ENCODE measurements at regions not wholly inside any gene's neighbourhood (a gene's known extent, or its start where the extent isn't known, plus 50 kb on each side); places are given as distances from the start of the nearest gene placed in this dataset.

DNA sequence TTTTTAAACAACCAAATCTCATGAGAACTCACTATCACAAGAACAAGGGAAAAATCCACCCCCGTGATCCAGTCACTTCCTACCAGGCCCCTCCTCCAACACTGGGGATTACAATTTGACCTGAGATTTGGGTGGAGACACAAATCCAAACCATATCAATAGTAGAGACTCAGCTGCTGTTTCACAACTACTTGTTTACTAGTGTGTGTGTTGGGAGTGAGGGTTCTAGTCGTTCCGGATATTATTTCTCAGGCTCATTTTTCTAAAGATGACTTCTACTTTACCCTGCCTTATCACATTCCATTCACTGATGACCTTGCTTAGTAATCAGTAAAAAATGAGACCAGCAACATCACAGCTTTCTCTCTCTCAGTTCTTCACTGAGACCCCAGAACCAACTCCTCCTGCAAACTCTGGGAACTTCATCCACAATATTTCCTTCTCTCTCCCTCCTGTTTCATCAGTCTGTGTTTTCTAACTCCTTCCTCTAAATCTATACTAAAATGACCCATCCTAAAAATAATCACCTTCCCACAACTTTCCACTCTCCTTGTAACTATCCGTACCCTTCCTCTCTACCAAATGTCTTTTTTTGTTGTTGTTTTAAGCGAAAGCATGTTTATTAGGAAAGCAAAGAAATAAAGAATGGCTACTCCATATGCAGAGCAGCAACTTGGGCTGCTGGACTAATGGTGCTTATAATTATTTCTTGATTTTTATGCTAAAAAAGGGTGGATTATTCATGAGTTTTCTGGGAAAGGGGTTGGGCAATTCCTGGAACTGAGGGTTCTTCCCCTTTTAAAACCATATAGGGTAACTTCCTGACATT is 121.5 kb upstream of the SPRY4 start:
- Mint-ChIP-seq H3K36me3 (ENCODE audit: unreplicated experiment) (no peaks in the 10 kb centered on the region), H3K27me3 (ENCODE audit: unreplicated experiment) (no peaks in the 10 kb centered on the region), H3K4me3 (ENCODE audit: unreplicated experiment) (no peak overlapping the region), H3K4me1 (ENCODE audit: low read depth, unreplicated experiment) (no peaks in the 10 kb centered on the region), H3K27ac (ENCODE audit: unreplicated experiment) (no peak overlapping the region), H3K9me3 (ENCODE audit: unreplicated experiment) (peaks cover 4% of the 10 kb centered on the region)
- DNase-seq: no peak
- TF ChIP-seq CTCF (IDR thresholded peaks at IDR 0.05; ENCODE audit: partially characterized antibody, unreplicated experiment): no peak

DNA sequence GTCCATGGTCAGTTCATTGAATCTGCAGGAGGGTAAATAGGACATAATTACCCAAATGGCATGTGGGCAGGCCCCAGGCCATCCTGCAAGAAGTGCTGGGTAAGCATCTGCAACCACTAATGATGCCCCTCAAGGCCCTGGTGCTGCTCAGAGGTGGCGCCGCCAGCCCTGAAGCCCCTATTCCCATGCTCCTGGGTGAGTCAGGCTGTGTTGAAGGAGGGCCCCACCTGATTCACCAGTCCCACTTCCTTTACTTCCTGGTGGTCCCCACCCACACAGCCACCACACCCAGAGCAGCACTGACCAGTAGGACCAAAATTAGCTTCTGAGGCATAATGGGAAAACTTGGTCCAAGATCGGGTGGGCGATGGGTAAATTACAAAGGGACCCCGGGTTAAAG is 120.4 kb upstream of the SPRY4 start:
- no peak overlapping the region for H3K4me3 Mint-ChIP-seq (ENCODE audit: unreplicated experiment)
- H3K4me1 Mint-ChIP-seq (ENCODE audit: low read depth, unreplicated experiment): no peaks in the 10 kb centered on the region
- no peak for DNase-seq
- H3K9me3 Mint-ChIP-seq (ENCODE audit: unreplicated experiment): peaks cover 2% of the 10 kb centered on the region
- TF ChIP-seq CTCF (IDR thresholded peaks at IDR 0.05; ENCODE audit: partially characterized antibody, unreplicated experiment): no peak
- H3K36me3 Mint-ChIP-seq (ENCODE audit: unreplicated experiment): no peaks in the 10 kb centered on the region
- no peaks in the 10 kb centered on the region for H3K27me3 Mint-ChIP-seq (ENCODE audit: unreplicated experiment)
- no peak overlapping the region for H3K27ac Mint-ChIP-seq (ENCODE audit: unreplicated experiment)

- DNase-seq: no peak
- Mint-ChIP-seq H3K27ac (ENCODE audit: unreplicated experiment) (no peak overlapping the region), H3K9me3 (ENCODE audit: unreplicated experiment) (no peaks in the 10 kb centered on the region), H3K36me3 (ENCODE audit: unreplicated experiment) (peaks cover 4% of the 10 kb centered on the region), H3K4me3 (ENCODE audit: unreplicated experiment) (no peak overlapping the region), H3K27me3 (ENCODE audit: unreplicated experiment) (peaks cover 2% of the 10 kb centered on the region), H3K4me1 (ENCODE audit: low read depth, unreplicated experiment) (peaks cover 9% of the 10 kb centered on the region)
- TF ChIP-seq CTCF (IDR thresholded peaks at IDR 0.05; ENCODE audit: partially characterized antibody, unreplicated experiment): no peak
Measured at GRCh38 chr5:142441616-142442015, 116.8 kb upstream of the SPRY4 start.

DNA sequence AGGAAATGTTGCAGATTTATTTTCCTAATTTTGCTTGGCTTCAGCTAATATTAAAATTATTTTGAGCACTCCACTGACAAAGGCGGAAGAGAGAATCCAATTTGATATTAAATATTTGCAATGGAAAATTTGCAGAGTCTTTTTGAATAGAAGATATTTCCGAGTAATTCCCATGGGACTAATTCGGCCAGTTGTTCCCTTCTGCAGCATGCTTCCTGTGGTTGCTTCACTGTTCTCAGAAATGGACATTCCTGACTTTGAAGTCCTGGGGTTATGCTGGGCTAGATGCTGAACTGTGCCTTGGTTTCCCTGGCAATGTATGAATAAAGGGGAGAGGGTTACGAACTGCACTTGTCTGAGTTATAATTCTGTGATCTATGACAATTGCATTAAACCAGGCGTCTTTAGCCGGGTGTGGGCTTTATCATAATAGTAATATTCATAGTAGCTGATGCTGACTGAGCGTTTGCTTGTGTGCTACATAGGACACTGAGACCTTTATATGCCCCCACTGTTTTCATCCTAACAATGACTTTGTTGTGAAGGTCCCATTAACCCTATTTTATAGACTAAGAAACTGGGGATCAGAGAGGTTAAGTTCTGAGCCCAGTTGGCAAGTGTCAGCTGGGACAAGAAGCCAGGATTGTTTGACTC is 114.5 kb upstream of the SPRY4 start:
- Mint-ChIP-seq H3K27me3 (ENCODE audit: unreplicated experiment) (peaks cover 4% of the 10 kb centered on the region), H3K27ac (ENCODE audit: unreplicated experiment) (no peak overlapping the region), H3K36me3 (ENCODE audit: unreplicated experiment) (peaks cover 5% of the 10 kb centered on the region), H3K4me3 (ENCODE audit: unreplicated experiment) (no peak overlapping the region), H3K9me3 (ENCODE audit: unreplicated experiment) (no peaks in the 10 kb centered on the region), H3K4me1 (ENCODE audit: low read depth, unreplicated experiment) (peaks cover 9% of the 10 kb centered on the region)
- no peak for TF ChIP-seq CTCF (IDR thresholded peaks at IDR 0.05; ENCODE audit: partially characterized antibody, unreplicated experiment)
- DNase-seq: no peak

GRCh38 chr5:142438573-142438972 is 113.8 kb upstream of the SPRY4 start:
- Mint-ChIP-seq H3K4me1 (ENCODE audit: low read depth, unreplicated experiment) (peaks cover 9% of the 10 kb centered on the region), H3K27me3 (ENCODE audit: unreplicated experiment) (peaks cover 4% of the 10 kb centered on the region), H3K4me3 (ENCODE audit: unreplicated experiment) (no peak overlapping the region), H3K27ac (ENCODE audit: unreplicated experiment) (no peak overlapping the region), H3K9me3 (ENCODE audit: unreplicated experiment) (no peaks in the 10 kb centered on the region), H3K36me3 (ENCODE audit: unreplicated experiment) (peaks cover 5% of the 10 kb centered on the region)
- no peak for DNase-seq
- no peak for TF ChIP-seq CTCF (IDR thresholded peaks at IDR 0.05; ENCODE audit: partially characterized antibody, unreplicated experiment)
